Calu3 (cell line): ENCODE measurements at regions not wholly inside any gene's neighbourhood (a gene's known extent, or its start where the extent isn't known, plus 50 kb on each side); places are given as distances from the start of the nearest gene placed in this dataset.

ENCODE experiments used
- BruUV-seq: library from RNA; stranded (reverse); fragments of 400-500 nt; replicated peaks from 2 replicates; lab custom pipeline; 2021; lab: Mats Ljungman, UMichigan
- CTCF ChIA-PET: fragments of 300-600 bp; sonication (Branson Sonifier 250); formaldehyde crosslinking; loops from one replicate; lab custom pipeline; 2022; ENCODE audit warnings: antibody characterized with exemption; lab: Charles Lee
- DNase-seq: peaks from one replicate; pipeline ENCODE4 v3.0.0; 2022
- H3K27ac Mint-ChIP-seq: one replicate; pipeline ENCODE4 v1.8.0; 2022; ENCODE audit warnings: mixed read lengths; ENCODE audit not compliant: unreplicated experiment
- H3K27me3 Mint-ChIP-seq: one replicate; pipeline ENCODE4 v1.8.0; 2022; ENCODE audit warnings: mixed read lengths; ENCODE audit not compliant: unreplicated experiment
- H3K36me3 Mint-ChIP-seq: one replicate; pipeline ENCODE4 v1.8.0; 2022; ENCODE audit warnings: mild to moderate bottlenecking, moderate library complexity, mixed read lengths; ENCODE audit not compliant: insufficient read depth, unreplicated experiment
- H3K4me1 Mint-ChIP-seq: one replicate; pipeline ENCODE4 v1.8.0; 2022; ENCODE audit warnings: mild to moderate bottlenecking, low read depth, mixed read lengths; ENCODE audit not compliant: unreplicated experiment
- H3K4me3 Mint-ChIP-seq: one replicate; pipeline ENCODE4 v1.8.0; 2022; ENCODE audit warnings: mild to moderate bottlenecking, low read depth, moderate library complexity, mixed read lengths; ENCODE audit not compliant: unreplicated experiment
- H3K9me3 Mint-ChIP-seq: one replicate; pipeline ENCODE4 v1.8.0; 2022; ENCODE audit warnings: low read depth, mixed read lengths; ENCODE audit not compliant: unreplicated experiment
- CTCF ChIP-seq: fragments of 200-600 bp; IDR thresholded peaks from one replicate; pipeline ENCODE4 v1.8.0; 2022; ENCODE audit warnings: antibody characterized with exemption; ENCODE audit not compliant: unreplicated experiment
- intact Hi-C: fragments of 100-400 bp; cut with micrococcal nuclease; formaldehyde crosslinking; loops from one replicate; pipeline ENCODE4 v1.10.0; 2022; ENCODE audit not compliant: unreplicated experiment

- Mint-ChIP-seq H3K4me3 (no peak overlapping the region), H3K27me3 (no peaks in the 10 kb centered on the region), H3K36me3 (no peaks in the 10 kb centered on the region), H3K27ac (no peak overlapping the region), H3K4me1 (no peaks in the 10 kb centered on the region), H3K9me3 (no peaks in the 10 kb centered on the region)
- CTCF ChIA-PET, result no interaction called here
- BruUV-seq, result no TSS peak
- TF ChIP-seq CTCF, result no peak
- DNase-seq, result no peak
- intact Hi-C loops, result no loop called here
Observed at GRCh38 chr13:68976287-68976686, 1131.3 kb upstream of the ATXN8OS start.

- TF ChIP-seq CTCF, result no peak
- Mint-ChIP-seq H3K27me3 (no peaks in the 10 kb centered on the region), H3K4me1 (no peaks in the 10 kb centered on the region), H3K9me3 (no peaks in the 10 kb centered on the region), H3K27ac (no peak overlapping the region), H3K4me3 (no peak overlapping the region), H3K36me3 (no peaks in the 10 kb centered on the region)
- no TSS peak for BruUV-seq
- intact Hi-C loops, result no loop called here
- DNase-seq, result no peak
- CTCF ChIA-PET, result no interaction called here
Observed at GRCh38 chr13:68970532-68970931, 1137.1 kb upstream of the ATXN8OS start.

- CTCF ChIA-PET, result no interaction called here
- Mint-ChIP-seq H3K9me3 (no peaks in the 10 kb centered on the region), H3K36me3 (no peaks in the 10 kb centered on the region), H3K4me1 (no peaks in the 10 kb centered on the region), H3K4me3 (no peak overlapping the region), H3K27ac (no peak overlapping the region), H3K27me3 (no peaks in the 10 kb centered on the region)
- no TSS peak for BruUV-seq
- intact Hi-C loops, result no loop called here
- DNase-seq, result no peak
- no peak for TF ChIP-seq CTCF
Observed at GRCh38 chr13:68948586-68948985, 1159.0 kb upstream of the ATXN8OS start.

- Mint-ChIP-seq H3K27me3 (no peaks in the 10 kb centered on the region), H3K4me1 (no peaks in the 10 kb centered on the region), H3K9me3 (peaks cover 2% of the 10 kb centered on the region), H3K4me3 (no peak overlapping the region), H3K27ac (no peak overlapping the region), H3K36me3 (no peaks in the 10 kb centered on the region)
- DNase-seq, result no peak
- no peak for TF ChIP-seq CTCF
- CTCF ChIA-PET, result no interaction called here
- no TSS peak for BruUV-seq
- intact Hi-C loops, result no loop called here
Observed at GRCh38 chr13:68944272-68944671, 1163.4 kb upstream of the ATXN8OS start.

- CTCF ChIA-PET, result no interaction called here
- H3K4me1 Mint-ChIP-seq, result no peaks in the 10 kb centered on the region
Observed at GRCh38 chr13:68940049-68940448, 1167.6 kb upstream of the ATXN8OS start.

More at GRCh38 chr13:68940049-68940448, 1167.6 kb upstream of the ATXN8OS start:
- no peaks in the 10 kb centered on the region for H3K36me3 Mint-ChIP-seq
- H3K4me3 Mint-ChIP-seq, result no peak overlapping the region
- no TSS peak for BruUV-seq
- no peaks in the 10 kb centered on the region for H3K27me3 Mint-ChIP-seq
- H3K27ac Mint-ChIP-seq, result no peak overlapping the region
- intact Hi-C loops, result no loop called here
- H3K9me3 Mint-ChIP-seq, result peaks cover 2% of the 10 kb centered on the region
- DNase-seq, result no peak
- TF ChIP-seq CTCF, result no peak
